Heart right ventricle (tissue), 16 donors: ENCODE measurements at regions not wholly inside any gene's neighbourhood (a gene's known extent, or its start where the extent isn't known, plus 50 kb on each side); places are given as distances from the start of the nearest gene placed in this dataset.

ENCODE experiments used
- ATAC-seq, 8 donors: fragments of 200-7000 bp; cut with Tn5 transposase; one replicate each; pipeline ENCODE4 v1.9.1; 2020; ENCODE audit warnings: mild to moderate bottlenecking in 8 of 8, moderate library complexity in 8 of 8, moderate number of reproducible peaks in 1 of 8
- DNase-seq, 2 donors: peaks; one replicate each; pipeline ENCODE4 v3.0.0-alpha.2; 2020
- H3K27ac ChIP-seq, 10 donors: fragments of 200-600 bp; sonication (generic) in 2 of 10; one replicate each; pipeline versions ENCODE4 v1.5.0 to v1.8.0; 2020 to 2022; ENCODE audit warnings: mild to moderate bottlenecking in 3 of 10
- H3K27me3 ChIP-seq, 7 donors: fragments of 200-600 bp; one replicate each; pipeline ENCODE4 v1.8.0; 2021 to 2022; ENCODE audit warnings: mild to moderate bottlenecking in 2 of 7
- H3K36me3 ChIP-seq, 9 donors: fragments of 200-600 bp; sonication (generic) in 1 of 9; one replicate each; pipeline versions ENCODE4 v1.5.0 to v1.8.0; 2020 to 2022; ENCODE audit warnings: mild to moderate bottlenecking in 2 of 9
- H3K4me1 ChIP-seq, 9 donors: fragments of 200-600 bp; sonication (generic) in 1 of 9; one replicate each; pipeline versions ENCODE4 v1.5.0 to v1.8.0; 2020 to 2022; ENCODE audit warnings: mild to moderate bottlenecking in 4 of 9
- H3K4me3 ChIP-seq, 10 donors: fragments of 200-600 bp; sonication (generic) in 2 of 10; one replicate each; pipeline versions ENCODE4 v1.5.0 to v1.8.0; 2020 to 2022; ENCODE audit warnings: mild to moderate bottlenecking in 7 of 10, moderate library complexity in 2 of 10
- H3K9me3 ChIP-seq, 11 donors: fragments of 200-600 bp in 10 of 11; sonication (generic) in 2 of 11; one replicate each; pipeline versions ENCODE4 v1.5.0 to v1.8.0; 2013 to 2022; ENCODE audit warnings: mild to moderate bottlenecking in 2 of 11, control low read depth in 1 of 11, moderate library complexity in 1 of 11
- CTCF ChIP-seq, 9 donors: fragments of 200-600 bp; sonication (generic) in 2 of 9; IDR thresholded peaks; one replicate each; pipeline versions ENCODE4 v1.5.0 to v1.8.0; 2021 to 2022; ENCODE audit warnings: antibody characterized with exemption in 9 of 9, mild to moderate bottlenecking in 5 of 9, moderate library complexity in 1 of 9
- WGBS, 2 donors: extraction: QIAGEN DNeasy Blood & Tissue Kit; methylation state at CpG; one replicate each; pipeline ENCODE4 v1.1.7; 2013; ENCODE audit warnings: inconsistent platforms in 1 of 2; 5-methylcytosine and 5-hydroxymethylcytosine counted together
- intact Hi-C, 10 donors: fragments of 100-400 bp; cut with DNase I; formaldehyde crosslinking; loops; one replicate each; pipeline versions ENCODE4 v1.11.1 to v1.14.2; 2022
- donor health status: Arrhythmogenic right ventricular cardiomyopathy.
- donor health status: ischemic (EF 13 %, LVEDD 7.1; RV severe dilation, severe dysfunction).
- donor health status: healthy with polysubstance abuse.
- donor health status: DM: no; HTN: yes; CAD: no.
- donor health status: DM: no; HTN: no; CAD: no.
- donor health status: ischemic (EF 25% LVEDD 6.9; RV normal size, moderate dysfunction).
- donor health status: ischemic (EF 25% LVEDD 5.7; RV mildly dilated, moderate dysfunction).
- donor health status: healthy.
- donor health status: DM: yes; HTN: yes; CAD: no.
- donor health status: Ischemic cardiomyopathy.
- donor health status: ischemic (EF 35%, LVEDD 5.7; RV mildly dilated, moderate dysfunction).
- donor health status: nonischemic (EF 11% LVEDD 7.7; RV severe dilation, severe dysfunction).
- donor health status: DM: yes; HTN: yes; CAD: no.
- donor health status: PGD.
- donor health status: ischemic (EF 29% LVEDD 5.4; RV normal size, mild dysfunction).
- donor health status: nonischemic (EF 23%, LVEDD 6.1; RV moderate dilation, normal function).

- Histone ChIP-seq H3K4me1 (no peaks in the 10 kb centered on the region), H3K27me3 (no peaks in the 10 kb centered on the region), H3K36me3 (no peaks in the 10 kb centered on the region), H3K27ac (no peak overlapping the region), H3K9me3 (no peaks in the 10 kb centered on the region), H3K4me3 (no peak overlapping the region)
- intact Hi-C loops, result no loop called here
- DNase-seq (no peak), ATAC-seq (no peak)
- WGBS, 2 donors, result 38 to 87% methylated on average over 2 of the region's 2 CpGs
- TF ChIP-seq CTCF (IDR thresholded peaks at IDR 0.05), result no peak
Measured at GRCh38 chr6:85372915-85373270, 77.0 kb upstream of the NT5E start.

- Histone ChIP-seq H3K4me3 (no peak overlapping the region), H3K4me1 (no peaks in the 10 kb centered on the region), H3K9me3 (no peaks in the 10 kb centered on the region), H3K27ac (no peak overlapping the region), H3K36me3 (no peaks in the 10 kb centered on the region), H3K27me3 (no peaks in the 10 kb centered on the region)
- intact Hi-C loops, result no loop called here
- DNase-seq, result no peak
- peak in 3 of 9 donors; percentile 6 to 22 (median 15) for TF ChIP-seq CTCF (IDR thresholded peaks at IDR 0.05)
- ATAC-seq, result no peak
- 73 to 74% methylated on average over 9 of the region's 9 CpGs for WGBS, 2 donors
Measured at GRCh38 chr6:85372188-85372914, 77.5 kb upstream of the NT5E start.

GRCh38 chr6:85368631-85369030 is 81.3 kb upstream of the NT5E start:
- Histone ChIP-seq H3K4me3 (no peak overlapping the region), H3K4me1 (no peaks in the 10 kb centered on the region), H3K36me3 (no peaks in the 10 kb centered on the region), H3K27me3 (no peaks in the 10 kb centered on the region), H3K9me3 (no peaks in the 10 kb centered on the region), H3K27ac (no peak overlapping the region)
- DNase-seq (no peak), ATAC-seq (no peak)
- no peak for TF ChIP-seq CTCF (IDR thresholded peaks at IDR 0.05)
- intact Hi-C loops, result no loop called here
- WGBS, 2 donors, result 45 to 75% methylated on average over 5 of the region's 5 CpGs

GRCh38 chr6:85364344-85364743 is 85.5 kb upstream of the NT5E start:
- Histone ChIP-seq H3K9me3 (no peaks in the 10 kb centered on the region), H3K27ac (no peak overlapping the region), H3K4me1 (no peaks in the 10 kb centered on the region), H3K4me3 (no peak overlapping the region), H3K36me3 (no peaks in the 10 kb centered on the region), H3K27me3 (no peaks in the 10 kb centered on the region)
- no peak for TF ChIP-seq CTCF (IDR thresholded peaks at IDR 0.05)
- ATAC-seq (no peak), DNase-seq (no peak)
- WGBS, 2 donors, result 63 to 70% methylated on average over 2 of the region's 2 CpGs
- intact Hi-C loops, result no loop called here
